ENCODE measurements at regions not wholly inside any gene's neighbourhood (a gene's known extent, or its start where the extent isn't known, plus 50 kb on each side); places are given as distances from the start of the nearest gene placed in this dataset.

DNA sequence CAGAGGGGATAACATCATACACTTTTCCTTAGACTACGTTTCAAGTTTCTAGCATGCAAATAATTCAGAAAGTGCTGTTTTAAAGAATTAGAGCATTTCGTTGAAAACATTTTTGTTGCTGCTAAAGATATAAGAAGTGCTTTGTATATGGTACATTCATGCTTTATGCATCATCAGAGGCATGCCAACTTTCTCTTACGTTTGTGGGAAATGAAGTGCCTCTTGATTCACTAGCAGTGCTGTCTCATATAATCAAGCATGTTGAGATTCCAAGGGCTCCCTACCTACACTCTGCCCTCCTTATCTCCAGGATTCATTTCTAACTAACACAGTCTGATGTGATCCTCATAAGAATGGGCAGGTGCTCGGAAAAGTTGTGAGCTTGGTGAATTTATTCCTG is 748.6 kb upstream of the DDX18 start:
- intact Hi-C loops (cut with DNase I), result no loop called here
- no peak for DNase-seq

DNA sequence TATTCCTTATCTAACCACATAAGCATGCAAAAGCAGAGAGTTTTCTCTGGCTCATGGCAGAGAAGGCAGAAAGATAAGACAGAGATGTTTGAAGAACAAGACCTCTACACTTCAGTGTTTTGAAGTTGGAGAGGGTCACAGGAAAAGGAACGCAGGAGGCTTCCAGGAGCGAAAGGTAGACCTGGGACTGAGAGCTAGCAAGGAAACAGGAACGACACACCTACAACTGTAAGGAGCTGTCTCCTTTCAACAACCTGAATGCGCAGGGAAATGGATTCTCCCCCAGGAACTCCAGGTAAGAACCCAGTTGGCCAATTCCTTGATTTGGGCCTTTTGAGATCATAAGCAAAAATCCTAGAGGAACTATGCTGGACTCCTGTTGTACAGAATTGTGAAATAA is 746.6 kb upstream of the DDX18 start:
- DNase-seq, result no peak
- intact Hi-C loops (cut with DNase I), result no loop called here

DNA sequence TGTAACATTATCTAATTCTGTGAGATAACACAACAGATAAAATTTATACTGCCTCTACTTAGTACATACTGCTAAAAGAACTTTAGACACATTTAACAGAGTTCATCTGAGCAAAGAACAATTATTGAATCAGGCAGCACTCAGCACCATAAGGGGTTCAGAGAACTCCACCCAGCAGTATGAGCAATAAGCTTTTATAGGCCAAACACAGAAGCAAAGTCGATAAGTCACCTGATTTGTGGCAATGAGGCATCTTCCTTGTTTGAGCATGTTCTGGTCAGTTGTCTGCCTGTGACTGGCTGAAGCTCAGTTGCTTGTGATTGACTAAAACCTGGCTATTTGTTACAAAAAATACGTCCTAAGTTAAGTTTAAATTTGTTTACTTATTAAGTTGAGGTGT is 746.1 kb upstream of the DDX18 start:
- intact Hi-C loops (cut with DNase I), result no loop called here
- DNase-seq, result no peak

DNA sequence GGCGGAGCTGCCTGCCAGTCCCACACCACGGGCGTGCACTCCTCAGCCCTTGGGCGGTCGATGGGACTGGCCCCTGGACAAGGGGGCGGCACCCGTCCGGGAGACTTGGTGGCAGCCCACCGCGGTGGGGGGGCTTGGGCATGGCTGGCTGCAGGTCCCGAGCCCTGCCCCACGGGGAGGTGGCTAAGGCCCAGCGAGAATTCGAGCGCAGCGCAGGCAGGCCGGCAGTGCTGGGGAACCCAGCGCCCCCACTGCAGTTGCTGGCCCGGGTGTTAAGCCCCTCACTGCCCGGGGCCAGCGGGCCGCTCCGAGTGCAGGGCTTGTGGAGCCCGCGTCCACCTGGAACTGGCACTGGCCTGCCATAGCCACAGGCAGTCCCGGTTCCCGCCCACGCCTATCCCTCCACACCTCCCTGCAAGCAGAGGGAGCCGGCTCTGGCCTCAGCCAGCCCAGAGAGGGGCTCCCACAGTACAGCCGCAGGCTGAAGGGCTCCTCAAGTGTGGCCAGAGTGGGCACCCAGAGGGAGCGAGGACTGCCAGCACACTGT is 742.9 kb upstream of the DDX18 start:
- intact Hi-C loops (cut with DNase I), result no loop called here
- peak in 2 of 10 donors; percentile 73 to 76 for DNase-seq

DNA sequence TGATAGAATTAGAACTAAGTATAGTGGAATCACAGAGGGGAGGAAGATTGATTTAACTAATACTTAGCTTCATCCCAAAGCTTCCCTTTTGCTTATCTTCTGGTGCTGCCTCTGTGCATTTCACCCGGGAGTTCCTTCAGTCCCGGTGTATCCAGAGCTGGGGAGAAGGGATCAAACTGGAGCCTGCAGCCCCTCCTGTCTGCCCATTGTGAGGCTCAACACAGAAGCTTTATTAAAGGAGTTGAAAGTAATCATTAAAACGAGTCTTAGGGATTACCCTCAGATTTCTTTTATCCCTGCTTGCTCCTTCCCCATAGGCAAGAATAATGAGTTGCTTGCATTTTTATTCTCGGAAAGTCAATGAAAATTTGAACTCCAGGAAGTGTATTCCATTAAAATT is 739.7 kb upstream of the DDX18 start:
- intact Hi-C loops (cut with DNase I), result no loop called here
- no peak for DNase-seq

DNA sequence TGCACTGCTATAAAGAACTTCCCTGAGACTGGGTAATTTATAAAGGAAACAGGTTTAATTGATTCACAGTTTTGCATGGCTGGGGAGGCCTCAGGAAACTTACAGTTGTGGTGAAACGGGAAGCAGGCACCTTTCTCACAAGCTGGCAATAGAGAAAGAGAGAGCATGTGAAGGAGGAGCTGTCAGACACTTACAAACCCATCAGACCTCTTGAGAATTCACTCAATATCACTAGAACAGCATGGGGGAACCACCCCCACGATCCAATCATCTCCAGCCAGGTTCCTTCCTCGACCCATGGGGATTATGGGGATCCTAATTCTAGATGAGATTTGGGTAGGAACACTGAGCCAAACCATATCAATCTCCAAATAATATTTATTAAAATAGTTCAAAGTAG is 729.2 kb upstream of the DDX18 start:
- no peak for DNase-seq
- intact Hi-C loops (cut with DNase I), result no loop called here

DNA sequence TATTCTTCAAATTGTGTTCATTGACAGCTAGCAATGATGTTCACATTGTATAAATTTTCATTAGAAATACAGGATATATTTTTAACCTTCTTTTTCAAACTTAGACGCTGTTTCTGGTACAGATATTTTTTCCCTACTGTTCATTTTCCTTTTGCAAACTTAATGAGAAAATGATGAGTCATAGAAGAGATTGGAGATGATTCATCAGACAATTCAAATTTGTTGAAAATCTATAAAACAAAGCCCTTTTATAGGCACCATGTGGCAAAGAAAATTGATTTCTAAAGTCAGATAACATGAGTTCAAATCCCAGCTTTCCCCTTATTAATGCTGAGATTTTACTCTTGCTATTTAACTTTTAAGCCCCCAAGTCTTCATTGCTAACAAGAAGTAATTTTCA is 728.8 kb upstream of the DDX18 start:
- DNase-seq, result no peak
- intact Hi-C loops (cut with DNase I), result no loop called here

DNA sequence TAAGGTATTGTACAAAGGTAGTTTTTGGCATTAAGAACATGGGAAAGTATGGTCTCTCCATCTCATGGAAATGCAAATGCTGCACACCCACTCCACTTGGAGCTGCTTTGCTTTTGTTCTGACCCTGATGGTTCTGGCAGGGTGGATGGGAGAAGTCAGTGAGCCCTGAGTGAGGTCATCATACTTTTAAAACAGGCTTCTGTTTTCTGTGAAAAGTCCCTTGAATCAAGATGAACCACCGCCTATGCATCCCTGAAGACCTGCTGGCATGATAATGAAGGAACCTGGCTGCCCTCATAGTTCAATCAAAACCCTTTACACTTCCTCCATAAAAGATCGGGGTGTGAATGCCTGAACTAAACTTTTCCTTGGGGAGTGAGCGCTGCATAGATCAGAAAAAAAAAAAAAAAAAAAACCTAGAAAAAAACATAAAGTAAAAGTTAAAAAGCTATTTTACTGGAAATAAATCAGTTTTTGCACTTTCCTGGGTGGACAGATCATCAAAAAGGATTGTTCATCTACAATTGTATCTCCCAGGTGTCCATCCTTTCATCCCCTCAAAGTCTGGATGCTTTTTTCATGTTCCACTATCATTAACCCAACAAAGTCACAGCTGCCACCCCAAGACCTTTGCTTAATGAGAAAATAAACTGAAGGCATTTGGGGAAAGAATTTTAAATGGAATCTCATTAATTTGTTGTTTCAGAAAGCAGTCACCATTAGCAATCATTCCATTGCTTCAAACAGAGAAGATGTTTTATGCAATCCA is 728.1 kb upstream of the DDX18 start:
- no peak for DNase-seq
- intact Hi-C loops (cut with DNase I), result no loop called here

DNA sequence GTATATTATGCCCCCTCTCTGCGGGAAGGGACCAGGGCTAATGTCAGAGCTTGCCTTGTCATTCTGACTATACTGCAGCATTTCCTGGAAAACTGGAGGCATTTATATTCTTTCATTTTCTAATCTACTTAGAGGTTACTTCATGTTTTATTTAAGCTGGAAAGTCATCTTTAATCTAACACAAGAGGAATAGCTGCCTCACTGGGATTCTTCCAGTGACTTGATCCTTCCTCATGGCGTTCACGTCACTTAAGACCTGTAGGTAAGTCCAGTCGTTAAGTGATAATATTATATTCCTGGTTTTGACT is 727.6 kb upstream of the DDX18 start:
- DNase-seq, result no peak
- intact Hi-C loops (cut with DNase I), result no loop called here

DNA sequence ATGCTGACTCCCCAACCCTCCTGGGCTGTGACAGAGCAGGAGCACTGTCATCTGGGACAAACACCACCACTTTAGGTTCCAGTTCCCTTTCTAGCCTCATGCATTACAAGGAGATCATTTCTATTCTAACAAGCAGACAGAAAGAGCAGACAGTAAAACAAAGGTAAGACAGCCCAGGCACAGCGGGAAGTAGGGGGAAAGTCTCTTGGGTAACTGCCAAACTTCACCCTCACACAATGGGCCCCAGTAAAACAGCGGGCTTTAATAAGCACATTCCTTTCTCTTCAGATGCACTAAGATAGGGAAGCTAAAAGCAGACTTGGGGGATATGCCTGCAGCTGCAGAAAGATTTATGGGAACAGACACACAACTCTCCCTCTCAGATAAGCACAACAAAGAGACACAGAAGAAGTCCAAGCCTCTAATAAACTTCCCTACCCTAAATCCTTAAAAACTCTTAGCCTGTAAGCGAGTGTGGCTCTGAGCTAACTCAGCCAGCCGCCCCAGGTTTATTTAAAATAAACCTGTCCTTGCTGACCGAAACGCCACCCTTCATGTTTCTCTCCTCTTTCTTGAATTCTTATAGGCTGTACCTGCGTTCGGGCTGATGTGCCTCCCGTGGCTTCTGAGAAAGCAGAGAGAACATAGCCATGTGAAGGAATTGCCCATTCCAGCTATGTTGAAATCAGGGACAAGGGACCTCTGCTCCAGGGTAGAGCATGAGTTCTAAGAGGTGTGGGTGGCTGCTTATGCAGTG is 726.8 kb upstream of the DDX18 start:
- DNase-seq, result no peak
- intact Hi-C loops (cut with DNase I), result no loop called here

DNA sequence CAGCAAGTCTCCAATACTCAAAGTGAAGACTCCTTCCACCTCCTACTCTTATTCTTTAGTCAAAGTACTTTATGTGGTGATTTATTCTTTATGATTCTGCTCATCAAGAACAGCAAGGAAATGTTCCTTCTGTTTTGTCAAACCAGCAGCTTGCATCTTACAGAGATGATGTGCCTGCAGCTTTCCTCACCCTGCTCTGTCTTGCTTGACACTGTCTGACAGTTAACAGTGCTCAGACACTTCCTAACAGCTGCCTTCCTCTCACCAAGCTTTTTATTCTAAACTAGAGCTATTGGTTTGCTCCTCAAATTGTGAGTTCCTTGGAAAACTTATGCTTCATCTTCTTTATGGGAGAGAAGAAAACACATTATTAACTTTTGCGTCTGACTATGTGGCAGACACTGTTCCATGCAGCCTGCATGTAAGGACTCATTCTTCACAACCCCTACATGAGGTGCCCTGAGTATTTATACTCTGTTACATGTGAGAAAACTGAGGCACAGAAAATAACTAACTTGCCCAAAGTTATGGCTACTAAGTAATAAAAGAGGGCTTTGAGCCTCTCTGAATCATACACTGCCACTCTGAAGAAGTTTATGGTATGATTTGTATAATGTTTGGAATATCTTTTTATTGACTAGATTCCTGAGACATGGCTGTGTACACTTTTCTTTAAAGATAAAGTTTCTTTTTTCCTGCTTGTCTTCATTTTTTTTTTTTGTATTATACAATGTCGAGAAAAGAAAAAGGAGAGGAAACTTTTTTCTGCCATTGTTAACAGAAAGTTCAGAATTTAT is 723.3 kb upstream of the DDX18 start:
- intact Hi-C loops (cut with DNase I), result no loop called here
- DNase-seq, result no peak

DNA sequence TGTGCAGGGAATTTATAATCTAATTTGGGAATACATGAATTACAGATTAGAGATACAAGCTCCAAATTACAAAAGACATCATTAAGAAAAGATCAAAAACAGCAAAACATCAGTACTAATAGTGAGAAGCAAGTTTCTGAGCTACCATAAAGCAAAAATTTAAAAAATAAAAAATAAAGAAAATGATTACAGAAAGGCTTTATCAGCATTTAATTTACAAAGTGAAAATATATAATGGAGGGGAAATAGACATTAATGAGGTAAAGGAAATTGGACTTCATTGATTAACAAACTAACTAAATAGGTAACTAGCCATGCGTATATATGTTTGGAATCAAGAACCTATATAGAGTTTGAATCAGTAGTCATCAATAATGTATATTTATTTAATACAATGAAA is 712.9 kb upstream of the DDX18 start:
- no peak for DNase-seq
- intact Hi-C loops (cut with DNase I), result no loop called here

DNA sequence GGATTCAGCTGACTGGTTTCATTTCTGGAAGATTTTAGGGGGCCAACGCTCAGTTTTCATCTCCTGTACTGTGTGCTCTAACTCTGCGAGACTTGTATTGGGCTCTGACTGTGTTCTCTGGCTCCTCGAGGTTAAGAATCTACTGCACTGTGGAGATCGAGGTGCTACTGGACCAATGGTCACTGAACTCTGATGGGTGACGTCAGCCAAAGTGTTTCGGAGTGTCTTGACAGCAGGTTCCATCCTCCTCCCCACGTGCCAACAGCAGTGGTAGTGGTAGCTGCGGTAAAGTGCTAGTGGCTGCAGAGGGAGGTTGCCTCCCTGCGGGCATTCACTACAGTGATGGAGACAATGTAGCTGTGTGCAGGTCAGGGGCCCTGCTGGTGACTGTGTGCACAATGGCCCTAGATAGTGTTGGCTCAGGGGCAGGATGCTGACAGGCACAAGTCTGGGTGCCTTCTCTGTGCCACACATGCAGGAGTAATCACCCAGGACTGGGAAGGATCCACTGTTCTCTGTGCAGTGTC is 705.7 kb upstream of the DDX18 start:
- intact Hi-C loops (cut with DNase I), result no loop called here

DNA sequence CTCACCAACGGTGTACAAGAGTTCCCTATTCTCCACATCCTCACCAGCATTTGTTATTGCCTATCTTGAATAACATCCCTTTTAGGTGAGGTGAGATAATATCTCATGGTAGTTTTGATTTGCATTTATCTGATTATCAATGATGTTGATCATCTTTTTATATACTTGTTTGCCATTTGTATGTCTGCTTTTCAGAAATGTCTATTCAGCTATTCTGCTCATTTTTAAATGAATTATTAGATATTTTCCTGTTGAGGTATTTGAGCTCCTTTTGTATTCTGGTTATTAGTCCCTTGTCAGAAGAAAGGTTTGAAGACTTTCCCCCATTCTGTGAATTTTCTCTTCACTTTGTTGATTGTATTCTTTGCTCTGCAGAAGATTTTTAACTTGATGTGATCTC is 695.5 kb upstream of the DDX18 start:
- intact Hi-C loops (cut with DNase I), result no loop called here
- no peak for DNase-seq

More for the DNA sequence above, 705.7 kb upstream of the DDX18 start:
- DNase-seq, result peak in 1 of 10 donors; percentile 58

DNA sequence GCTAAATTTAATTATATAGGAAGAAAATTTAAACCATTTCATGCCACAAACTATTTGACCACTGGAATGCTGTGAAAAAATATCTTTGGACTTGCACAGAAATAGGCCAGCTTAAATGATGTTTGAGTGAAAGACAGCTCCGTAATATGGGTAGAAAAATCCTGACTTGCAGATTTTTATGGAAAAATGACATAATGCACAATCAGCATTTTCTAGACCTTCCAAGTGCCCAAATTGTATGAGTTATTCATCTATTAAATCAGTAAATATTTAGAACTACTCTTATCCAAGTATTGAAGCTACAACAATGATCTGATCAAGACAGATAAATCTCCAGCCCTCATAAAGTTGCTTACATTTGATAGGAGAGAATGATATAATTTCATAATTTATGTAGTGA is 691.1 kb upstream of the DDX18 start:
- intact Hi-C loops (cut with DNase I), result no loop called here
- no peak for DNase-seq

DNA sequence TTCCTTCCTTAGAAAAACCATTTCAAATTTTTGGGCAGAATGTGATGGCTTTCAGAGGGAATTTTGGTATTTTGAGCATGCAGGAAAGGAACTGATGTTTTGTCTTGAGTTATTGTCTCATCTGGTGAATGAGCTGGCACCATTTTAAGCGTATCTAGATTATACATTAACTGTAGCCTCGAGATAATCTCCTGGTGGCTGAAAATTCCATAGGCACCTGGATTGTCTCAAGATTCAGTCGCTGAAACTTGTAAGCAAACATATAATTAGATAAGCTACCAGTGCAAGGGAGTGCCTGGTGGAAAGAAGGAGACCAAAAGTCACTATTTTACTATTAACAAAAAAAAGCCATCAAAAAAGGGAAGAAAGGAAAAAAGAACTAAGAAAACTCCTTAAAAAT is 687.8 kb upstream of the DDX18 start:
- DNase-seq, result no peak

DNA sequence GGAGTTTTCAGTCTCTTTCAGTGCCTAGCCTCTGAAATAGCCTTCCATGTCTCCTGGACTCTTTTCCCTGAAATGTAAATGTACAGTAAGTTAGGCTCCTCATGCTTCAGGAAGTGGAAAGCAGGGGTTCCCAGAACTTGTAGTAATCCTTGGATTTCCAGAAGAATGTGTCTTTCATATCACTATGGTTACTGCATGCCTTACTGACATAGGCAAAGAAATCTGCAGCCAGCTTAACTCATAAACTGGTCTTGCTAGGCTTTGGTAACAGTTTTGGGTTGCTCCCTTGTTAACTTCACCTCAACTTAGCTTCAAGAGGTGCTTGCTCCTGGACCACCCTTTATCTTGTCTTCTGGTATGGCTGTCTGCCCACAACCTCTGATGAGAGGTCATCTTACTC is 686.8 kb upstream of the DDX18 start:
- no peak for DNase-seq
- intact Hi-C loops (cut with DNase I), result no loop called here

More for the DNA sequence above, 687.8 kb upstream of the DDX18 start:
- intact Hi-C loops (cut with DNase I), result no loop called here

DNA sequence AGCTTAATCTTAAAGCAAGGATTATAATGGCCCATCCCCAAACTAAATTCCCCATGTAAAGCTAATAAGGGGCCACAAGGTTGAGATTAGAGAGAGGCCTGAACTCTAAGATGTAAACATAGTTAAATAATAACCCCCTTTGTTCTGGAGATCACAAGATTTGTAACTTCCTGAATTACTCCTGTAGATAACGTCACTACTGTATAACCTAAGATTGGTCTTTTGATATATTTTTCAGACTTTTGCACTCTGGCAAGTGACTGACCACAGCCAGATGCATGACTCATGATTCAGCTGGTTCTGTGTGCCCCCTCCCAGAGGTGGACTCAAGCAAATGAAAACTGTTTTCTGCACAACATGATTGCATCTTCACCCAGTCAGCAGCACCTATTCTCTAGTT is 686.0 kb upstream of the DDX18 start:
- intact Hi-C loops (cut with DNase I), result no loop called here
- no peak for DNase-seq

DNA sequence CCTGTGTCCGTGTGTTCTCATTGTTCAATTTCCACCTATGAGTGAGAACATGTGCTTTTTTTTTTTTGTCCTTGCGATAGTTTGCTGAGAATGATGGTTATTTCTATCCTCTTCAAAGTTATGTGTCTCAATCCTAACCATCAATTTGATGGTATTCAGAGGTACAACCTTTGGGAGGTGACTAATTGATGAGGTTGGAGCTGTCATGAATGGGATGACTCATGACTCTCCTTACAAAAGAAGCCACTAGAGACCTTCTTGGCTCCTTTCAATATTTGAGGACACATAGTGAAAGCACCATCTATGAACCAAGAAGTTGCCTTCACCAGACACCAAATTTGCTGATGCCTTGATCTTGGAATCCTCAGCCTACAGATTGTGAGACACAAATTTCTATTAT is 677.1 kb upstream of the DDX18 start:
- intact Hi-C loops (cut with DNase I), result no loop called here

DNA sequence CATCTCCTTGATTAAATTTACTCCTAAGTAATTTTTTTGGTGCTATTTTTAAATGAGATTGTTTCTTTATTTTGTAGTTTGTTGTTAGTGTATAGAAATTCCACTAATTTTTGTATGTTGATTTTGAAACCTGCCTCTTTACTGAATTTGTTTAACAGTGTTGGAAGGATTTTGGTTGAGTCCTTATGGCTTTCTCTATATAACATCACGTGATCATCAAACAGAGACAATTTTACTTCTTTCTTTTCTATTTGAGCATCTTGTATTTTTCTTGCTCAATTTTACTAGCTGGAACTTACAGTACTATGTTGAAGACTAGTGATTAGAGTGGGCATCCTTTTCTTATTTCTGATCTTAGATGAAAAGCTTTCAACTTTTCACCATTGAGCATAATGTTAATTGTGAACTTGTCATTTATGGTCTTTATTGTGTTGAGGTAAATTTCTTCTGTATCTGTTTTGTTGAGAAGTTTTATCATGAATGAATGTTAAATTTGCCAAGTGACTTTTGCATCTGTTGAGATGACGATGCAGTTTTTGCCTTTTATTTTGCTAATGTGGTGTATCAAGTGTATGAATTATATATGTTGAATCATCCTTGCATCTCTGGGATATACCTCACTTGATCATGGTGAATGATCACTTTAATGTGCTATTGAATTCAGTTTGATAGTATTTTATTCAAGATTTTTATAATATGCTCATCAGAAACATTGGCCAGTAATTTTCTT is 645.3 kb upstream of the DDX18 start:
- DNase-seq, result no peak
- intact Hi-C loops (cut with DNase I), result no loop called here

More for the DNA sequence above, 677.1 kb upstream of the DDX18 start:
- DNase-seq, result no peak
